ENCODE measurements at regions not wholly inside any gene's neighbourhood (a gene's known extent, or its start where the extent isn't known, plus 50 kb on each side); places are given as distances from the start of the nearest gene placed in this dataset.

DNA sequence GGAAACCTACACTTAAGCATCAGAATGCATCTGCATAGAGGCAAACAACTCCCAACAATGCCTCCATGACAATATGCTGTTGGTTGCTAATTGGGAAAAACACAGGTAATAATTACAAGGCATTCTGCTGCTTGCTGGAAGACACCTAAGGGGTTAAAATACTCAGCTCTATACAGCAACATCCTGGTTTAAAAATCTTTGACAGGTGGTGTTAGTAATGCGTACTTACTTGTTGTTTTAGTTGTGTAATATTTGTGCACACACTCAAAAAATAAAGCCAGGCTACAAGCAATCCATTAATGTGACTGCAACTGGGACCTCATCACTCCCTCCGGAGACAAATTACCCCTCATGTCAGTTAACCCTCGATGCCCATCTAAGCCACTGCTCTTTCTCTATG lies 126.3 kb upstream of the ELL2 start:
- intact Hi-C loops (cut with micrococcal nuclease), result no loop called here
- Histone ChIP-seq H3K27me3 (ENCODE audit: insufficient read depth, low read length) (no peaks in the 10 kb centered on the region), H3K4me3 (ENCODE audit: low read length in 2 of 2) (no peak overlapping the region), H3K27ac (ENCODE audit: low read depth, low read length) (no peak overlapping the region), H3K9me3 (ENCODE audit: control insufficient read depth in 1 of 2, low read length in 2 of 2) (no peaks in the 10 kb centered on the region), H3K4me1 (ENCODE audit: insufficient read depth, low read length) (no peaks in the 10 kb centered on the region), H3K36me3 (ENCODE audit: insufficient read depth, low read length) (no peaks in the 10 kb centered on the region)
- POLR2A ChIA-PET (ENCODE audit: partially characterized antibody), result no interaction called here
- Mint-ChIP-seq H3K27ac (no peak overlapping the region), H3K9me3 (no peaks in the 10 kb centered on the region), H3K4me1 (no peaks in the 10 kb centered on the region), H3K4me3 (no peak overlapping the region), H3K36me3 (no peaks in the 10 kb centered on the region), H3K27me3 (peaks cover 0 to 2% of the 10 kb centered on the region in 2 donors)
- DNase-seq, result no peak
- CTCF ChIA-PET (ENCODE audit: partially characterized antibody), result interaction anchor here (1.0 kb wide), 1 partner anchor 8 kb away, joined by 4 read pairs; no protein-coding TSS in a partner anchor

DNA sequence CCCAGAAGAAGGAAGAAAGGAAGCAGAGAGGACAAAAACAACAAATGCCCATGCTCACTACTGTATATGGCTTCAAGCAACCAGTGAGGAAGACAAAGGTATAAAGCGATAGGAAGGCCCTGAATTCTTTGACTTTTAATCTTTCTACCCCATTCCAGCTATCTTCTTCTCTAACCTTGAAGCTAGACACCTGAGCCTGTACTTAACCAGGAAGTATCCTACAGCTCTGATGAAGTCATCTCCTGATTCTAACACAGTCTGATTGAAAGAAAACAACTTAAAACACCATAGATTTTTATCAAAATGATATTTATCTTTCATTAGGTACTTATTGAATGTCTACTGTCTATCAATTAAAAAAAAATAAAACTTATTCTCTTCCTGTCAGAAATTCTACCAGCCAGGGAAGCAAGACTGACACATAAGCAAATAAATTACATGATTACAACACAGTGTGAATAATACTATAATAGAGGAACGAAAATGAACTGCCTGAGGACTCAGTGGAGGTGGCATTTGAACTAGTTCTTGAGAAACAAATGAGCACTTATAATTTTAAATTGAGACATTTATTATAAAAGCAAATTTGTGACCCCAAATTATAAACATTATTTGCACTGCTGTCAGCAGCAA lies 123.3 kb upstream of the ELL2 start:
- Mint-ChIP-seq H3K27ac (no peak overlapping the region), H3K4me1 (no peaks in the 10 kb centered on the region), H3K4me3 (no peak overlapping the region), H3K9me3 (peaks cover 0 to 2% (median 0%) of the 10 kb centered on the region in 8 donors), H3K36me3 (no peaks in the 10 kb centered on the region), H3K27me3 (peaks cover 2% of the 10 kb centered on the region in 2 donors)
- ChIA-PET CTCF (ENCODE audit: partially characterized antibody) (no interaction called here), POLR2A (ENCODE audit: partially characterized antibody) (no interaction called here)
- no peaks in the 10 kb centered on the region for H3K9me3 ChIP-seq (ENCODE audit: control insufficient read depth in 1 of 2, low read length in 2 of 2)
- no peak overlapping the region for H3K27ac ChIP-seq (ENCODE audit: low read depth, low read length)
- H3K36me3 ChIP-seq (ENCODE audit: insufficient read depth, low read length), result no peaks in the 10 kb centered on the region
- H3K4me3 ChIP-seq (ENCODE audit: low read length in 2 of 2), result no peak overlapping the region
- intact Hi-C loops (cut with micrococcal nuclease), result no loop called here
- H3K4me1 ChIP-seq (ENCODE audit: insufficient read depth, low read length), result no peaks in the 10 kb centered on the region
- no peaks in the 10 kb centered on the region for H3K27me3 ChIP-seq (ENCODE audit: insufficient read depth, low read length)
- no peak for DNase-seq

GRCh38 chr5:96083361-96083881 lies 121.8 kb upstream of the ELL2 start:
- intact Hi-C loops (cut with micrococcal nuclease), result no loop called here
- no peak for DNase-seq
- no peak overlapping the region for H3K27ac ChIP-seq (ENCODE audit: low read depth, low read length)
- no peaks in the 10 kb centered on the region for H3K4me1 Mint-ChIP-seq
- ChIA-PET POLR2A (ENCODE audit: partially characterized antibody) (no interaction called here), CTCF (ENCODE audit: partially characterized antibody) (no interaction called here)
- no peak overlapping the region for H3K4me3 ChIP-seq (ENCODE audit: low read length in 2 of 2)
- no peaks in the 10 kb centered on the region for H3K27me3 ChIP-seq (ENCODE audit: insufficient read depth, low read length)
- H3K27ac Mint-ChIP-seq, result no peak overlapping the region
- peaks cover 2% of the 10 kb centered on the region in 2 donors for H3K27me3 Mint-ChIP-seq
- H3K36me3 Mint-ChIP-seq, result no peaks in the 10 kb centered on the region
- no peaks in the 10 kb centered on the region for H3K9me3 ChIP-seq (ENCODE audit: control insufficient read depth in 1 of 2, low read length in 2 of 2)
- H3K4me3 Mint-ChIP-seq, result no peak overlapping the region
- H3K4me1 ChIP-seq (ENCODE audit: insufficient read depth, low read length), result no peaks in the 10 kb centered on the region
- no peaks in the 10 kb centered on the region for H3K36me3 ChIP-seq (ENCODE audit: insufficient read depth, low read length)
- peaks cover 0 to 2% (median 0%) of the 10 kb centered on the region in 8 donors for H3K9me3 Mint-ChIP-seq

- ChIA-PET POLR2A (ENCODE audit: partially characterized antibody) (no interaction called here), CTCF (ENCODE audit: partially characterized antibody) (no interaction called here)
- peaks cover 2 to 7% of the 10 kb centered on the region in 2 donors for H3K27me3 Mint-ChIP-seq
Observed at GRCh38 chr5:96081276-96081858, 119.7 kb upstream of the ELL2 start.

DNA sequence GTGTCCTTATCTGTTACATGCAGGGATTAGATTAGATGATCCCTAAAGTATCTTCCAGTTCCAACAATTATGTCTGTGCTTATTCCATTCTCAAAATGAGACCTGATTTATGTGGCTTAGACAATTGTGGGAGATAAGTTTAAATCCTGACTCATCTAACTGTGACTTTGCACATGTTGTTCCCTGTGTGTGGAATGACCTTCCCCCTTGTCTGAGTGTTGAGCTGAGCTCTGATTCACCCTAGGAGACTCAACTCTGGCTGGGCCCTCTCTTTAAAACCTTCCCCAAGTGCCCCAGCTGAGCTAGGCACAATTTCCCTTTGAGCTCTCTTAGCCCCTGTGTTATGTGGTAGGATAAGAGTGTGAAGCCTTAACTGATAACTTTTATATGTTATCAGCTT lies 118.9 kb upstream of the ELL2 start:
- CTCF ChIA-PET (ENCODE audit: partially characterized antibody), result interaction anchor here (1.0 kb wide), 1 partner anchor 8 kb away, joined by 4 read pairs; no protein-coding TSS in a partner anchor
- Mint-ChIP-seq H3K9me3 (peaks cover 0 to 2% (median 0%) of the 10 kb centered on the region in 8 donors), H3K27me3 (peaks cover 2 to 7% of the 10 kb centered on the region in 2 donors), H3K27ac (no peak overlapping the region), H3K4me1 (no peaks in the 10 kb centered on the region), H3K4me3 (no peak overlapping the region), H3K36me3 (no peaks in the 10 kb centered on the region)
- POLR2A ChIA-PET (ENCODE audit: partially characterized antibody), result no interaction called here
- intact Hi-C loops (cut with micrococcal nuclease), result no loop called here
- Histone ChIP-seq H3K4me1 (ENCODE audit: insufficient read depth, low read length) (no peaks in the 10 kb centered on the region), H3K27me3 (ENCODE audit: insufficient read depth, low read length) (no peaks in the 10 kb centered on the region), H3K4me3 (ENCODE audit: low read length in 2 of 2) (no peak overlapping the region), H3K9me3 (ENCODE audit: control insufficient read depth in 1 of 2, low read length in 2 of 2) (no peaks in the 10 kb centered on the region), H3K36me3 (ENCODE audit: insufficient read depth, low read length) (no peaks in the 10 kb centered on the region), H3K27ac (ENCODE audit: low read depth, low read length) (no peak overlapping the region)
- no peak for DNase-seq

More at GRCh38 chr5:96081276-96081858, 119.7 kb upstream of the ELL2 start:
- DNase-seq, result no peak
- H3K4me3 ChIP-seq (ENCODE audit: low read length in 2 of 2), result no peak overlapping the region
- peaks cover 0 to 2% (median 0%) of the 10 kb centered on the region in 8 donors for H3K9me3 Mint-ChIP-seq
- H3K36me3 Mint-ChIP-seq, result no peaks in the 10 kb centered on the region
- H3K4me1 ChIP-seq (ENCODE audit: insufficient read depth, low read length), result no peaks in the 10 kb centered on the region
- no peaks in the 10 kb centered on the region for H3K36me3 ChIP-seq (ENCODE audit: insufficient read depth, low read length)
- H3K4me1 Mint-ChIP-seq, result no peaks in the 10 kb centered on the region
- no peak overlapping the region for H3K4me3 Mint-ChIP-seq
- no peak overlapping the region for H3K27ac ChIP-seq (ENCODE audit: low read depth, low read length)
- no peak overlapping the region for H3K27ac Mint-ChIP-seq
- no peaks in the 10 kb centered on the region for H3K27me3 ChIP-seq (ENCODE audit: insufficient read depth, low read length)
- H3K9me3 ChIP-seq (ENCODE audit: control insufficient read depth in 1 of 2, low read length in 2 of 2), result no peaks in the 10 kb centered on the region
- intact Hi-C loops (cut with micrococcal nuclease), result no loop called here

GRCh38 chr5:96079962-96080361 lies 118.3 kb upstream of the ELL2 start:
- Histone ChIP-seq H3K4me1 (ENCODE audit: insufficient read depth, low read length) (no peaks in the 10 kb centered on the region), H3K36me3 (ENCODE audit: insufficient read depth, low read length) (no peaks in the 10 kb centered on the region), H3K9me3 (ENCODE audit: control insufficient read depth in 1 of 2, low read length in 2 of 2) (no peaks in the 10 kb centered on the region), H3K27ac (ENCODE audit: low read depth, low read length) (no peak overlapping the region), H3K27me3 (ENCODE audit: insufficient read depth, low read length) (no peaks in the 10 kb centered on the region), H3K4me3 (ENCODE audit: low read length in 2 of 2) (no peak overlapping the region)
- H3K4me3 Mint-ChIP-seq, result no peak overlapping the region
- H3K27me3 Mint-ChIP-seq, result peaks cover 2 to 7% of the 10 kb centered on the region in 2 donors
- no peaks in the 10 kb centered on the region for H3K36me3 Mint-ChIP-seq
- intact Hi-C loops (cut with micrococcal nuclease), result no loop called here
- H3K4me1 Mint-ChIP-seq, result no peaks in the 10 kb centered on the region
- DNase-seq, result no peak
- H3K9me3 Mint-ChIP-seq, result peaks cover 0 to 2% (median 0%) of the 10 kb centered on the region in 8 donors
- ChIA-PET CTCF (ENCODE audit: partially characterized antibody) (interaction anchor here (1.0 kb wide), 1 partner anchor 8 kb away, joined by 4 read pairs; no protein-coding TSS in a partner anchor), POLR2A (ENCODE audit: partially characterized antibody) (no interaction called here)
- H3K27ac Mint-ChIP-seq, result no peak overlapping the region

- Mint-ChIP-seq H3K4me3 (no peak overlapping the region), H3K4me1 (no peaks in the 10 kb centered on the region), H3K9me3 (peaks cover 0 to 2% (median 0%) of the 10 kb centered on the region in 8 donors), H3K36me3 (no peaks in the 10 kb centered on the region), H3K27ac (no peak overlapping the region), H3K27me3 (peaks cover 2 to 5% of the 10 kb centered on the region in 2 donors)
- Histone ChIP-seq H3K36me3 (ENCODE audit: insufficient read depth, low read length) (no peaks in the 10 kb centered on the region), H3K27ac (ENCODE audit: low read depth, low read length) (no peak overlapping the region), H3K4me1 (ENCODE audit: insufficient read depth, low read length) (no peaks in the 10 kb centered on the region), H3K4me3 (ENCODE audit: low read length in 2 of 2) (no peak overlapping the region), H3K27me3 (ENCODE audit: insufficient read depth, low read length) (no peaks in the 10 kb centered on the region), H3K9me3 (ENCODE audit: control insufficient read depth in 1 of 2, low read length in 2 of 2) (no peaks in the 10 kb centered on the region)
- DNase-seq, result no peak
- ChIA-PET CTCF (ENCODE audit: partially characterized antibody) (no interaction called here), POLR2A (ENCODE audit: partially characterized antibody) (no interaction called here)
- intact Hi-C loops (cut with micrococcal nuclease), result no loop called here
Observed at GRCh38 chr5:96079075-96079474, 117.4 kb upstream of the ELL2 start.
